ENCODE measurements at regions not wholly inside any gene's neighbourhood (a gene's known extent, or its start where the extent isn't known, plus 50 kb on each side); places are given as distances from the start of the nearest gene placed in this dataset.

DNA sequence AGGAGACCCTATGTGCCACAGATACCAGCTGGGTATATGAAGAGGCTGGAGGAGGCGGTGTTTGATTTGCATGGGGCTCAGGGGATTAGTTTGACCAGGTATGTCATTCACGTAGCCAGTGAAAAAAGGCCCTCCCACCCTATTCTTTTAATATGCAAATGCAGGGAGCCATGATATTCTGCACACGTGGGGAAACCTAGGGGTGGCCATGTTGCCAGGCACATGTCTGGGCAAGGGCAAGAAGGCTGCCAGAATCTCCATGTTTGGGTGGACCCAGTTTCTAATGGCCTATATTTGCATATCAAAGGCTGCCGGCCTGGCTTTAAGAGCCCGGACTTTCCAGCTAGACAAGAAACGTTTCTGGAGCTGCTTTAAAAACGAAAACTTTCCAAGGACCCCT lies 60.4 kb downstream of the SOX4 start:
- TF ChIP-seq, protein P1, sequence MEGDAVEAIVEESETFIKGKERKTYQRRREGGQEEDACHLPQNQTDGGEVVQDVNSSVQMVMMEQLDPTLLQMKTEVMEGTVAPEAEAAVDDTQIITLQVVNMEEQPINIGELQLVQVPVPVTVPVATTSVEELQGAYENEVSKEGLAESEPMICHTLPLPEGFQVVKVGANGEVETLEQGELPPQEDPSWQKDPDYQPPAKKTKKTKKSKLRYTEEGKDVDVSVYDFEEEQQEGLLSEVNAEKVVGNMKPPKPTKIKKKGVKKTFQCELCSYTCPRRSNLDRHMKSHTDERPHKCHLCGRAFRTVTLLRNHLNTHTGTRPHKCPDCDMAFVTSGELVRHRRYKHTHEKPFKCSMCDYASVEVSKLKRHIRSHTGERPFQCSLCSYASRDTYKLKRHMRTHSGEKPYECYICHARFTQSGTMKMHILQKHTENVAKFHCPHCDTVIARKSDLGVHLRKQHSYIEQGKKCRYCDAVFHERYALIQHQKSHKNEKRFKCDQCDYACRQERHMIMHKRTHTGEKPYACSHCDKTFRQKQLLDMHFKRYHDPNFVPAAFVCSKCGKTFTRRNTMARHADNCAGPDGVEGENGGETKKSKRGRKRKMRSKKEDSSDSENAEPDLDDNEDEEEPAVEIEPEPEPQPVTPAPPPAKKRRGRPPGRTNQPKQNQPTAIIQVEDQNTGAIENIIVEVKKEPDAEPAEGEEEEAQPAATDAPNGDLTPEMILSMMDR (IDR thresholded peaks at IDR 0.05), result no peak
- no peak for TF ChIP-seq POLR2A (IDR thresholded peaks at IDR 0.05)

Data from breast epithelium (tissue), 3 donors.